HepG2 (cell line): ENCODE measurements at regions not wholly inside any gene's neighbourhood (a gene's known extent, or its start where the extent isn't known, plus 50 kb on each side); places are given as distances from the start of the nearest gene placed in this dataset.

Experiments used
- ATAC-seq: fragments of 200-7000 bp; cut with Tn5 transposase; 3 replicates; pipeline ENCODE4 v1.9.1; 2020; ENCODE audit warnings: mild to moderate bottlenecking, moderate library complexity
- BruUV-seq: library from RNA; stranded (reverse); fragments of 400-500 nt; replicated peaks from 2 replicates; lab custom pipeline; 2021; lab: Mats Ljungman, UMichigan
- CTCF ChIA-PET: fragments of 300-600 bp; formaldehyde crosslinking; extraction: SDS; loops from one replicate; lab custom pipeline; 2021; ENCODE audit warnings: low total read pairs, inconsistent platforms, low intra/inter-chr PET ratio; lab: Yijun Ruan, JAX
- POLR2A ChIA-PET: fragments of 350-600 bp; sonication (Branson Sonifier 250); formaldehyde crosslinking; loops from one replicate; lab custom pipeline; 2020; ENCODE audit warnings: antibody characterized with exemption, inconsistent platforms; lab: Yijun Ruan, JAX
- DNase-seq: peaks from one replicate; pipeline ENCODE4 v3.0.0-alpha.2; 2015; ENCODE audit warnings: low spot score
- FAIRE-seq: peaks from 3 replicates; lab custom pipeline; 2011; peaks lifted over from hg19 to GRCh38; lab: Jason Lieb, UNC
- H2AFZ ChIP-seq: one replicate; pipeline ENCODE4 v1.6.1; 2011; ENCODE audit warnings: low read length, inconsistent platforms
- H3K27ac ChIP-seq: fragments of 300-600 bp; 3 replicates; pipeline ENCODE4 v1.8.0; 2011; ENCODE audit warnings: mixed run types, mild to moderate bottlenecking, mixed read lengths, low read length, inconsistent platforms; ENCODE audit not compliant: insufficient read depth; ENCODE audit errors: extremely low read length
- H3K27me3 ChIP-seq, 2 experiments: fragments of 200-600 bp in 1 of 2; 2 replicates in 1 of 2; 3 replicates in 1 of 2; pipeline versions ENCODE4 v1.6.0 to v1.8.0; 2011; ENCODE audit warnings: low read length in 2 of 2, mild to moderate bottlenecking in 2 of 2, moderate library complexity in 2 of 2, inconsistent platforms in 1 of 2; ENCODE audit not compliant: insufficient read depth in 2 of 2, control insufficient read depth in 1 of 2
- H3K36me3 ChIP-seq, 2 experiments: fragments of 200-600 bp in 1 of 2; replicated peaks in 1 of 2; 2 replicates in 1 of 2; 3 replicates in 1 of 2; pipeline versions ENCODE4 v1.5.1 to v1.8.0; 2011; ENCODE audit warnings: low read length in 2 of 2, inconsistent platforms in 1 of 2; ENCODE audit not compliant: insufficient read depth in 2 of 2, control insufficient read depth in 1 of 2
- H3K4me1 ChIP-seq: 2 replicates; pipeline ENCODE4 v1.5.1; 2012; ENCODE audit warnings: low read length, inconsistent platforms; ENCODE audit not compliant: insufficient read depth
- H3K4me2 ChIP-seq: 2 replicates; pipeline ENCODE4 v1.6.0; 2011; ENCODE audit warnings: low read depth, low read length, inconsistent platforms
- H3K4me3 ChIP-seq, 3 experiments: fragments of 200-600 bp in 1 of 3; sonication (generic), shearing (Covaris generic) in 1 of 3; replicated peaks in 1 of 3; 2 replicates each; pipeline ENCODE4 v1.5.1; 2011 to 2016; ENCODE audit warnings: low read length in 3 of 3, inconsistent platforms in 2 of 3, low read depth in 2 of 3, mild to moderate bottlenecking in 2 of 3, control low read depth in 1 of 3, mixed read lengths in 1 of 3; ENCODE audit not compliant: insufficient read depth in 1 of 3
- H3K79me2 ChIP-seq: one replicate; pipeline ENCODE4 v1.6.1; 2011; ENCODE audit warnings: low read length, inconsistent platforms; ENCODE audit not compliant: insufficient read depth
- H3K9ac ChIP-seq: 2 replicates; pipeline ENCODE4 v1.6.0; 2011; ENCODE audit warnings: mild to moderate bottlenecking, low read depth, low read length, inconsistent platforms; ENCODE audit not compliant: insufficient read depth
- H3K9me3 ChIP-seq: 2 replicates; pipeline ENCODE4 v1.5.1; 2012; ENCODE audit warnings: mild to moderate bottlenecking, low read length
- H4K20me1 ChIP-seq: 2 replicates; pipeline ENCODE4 v1.6.0; 2011; ENCODE audit warnings: inconsistent platforms, mild to moderate bottlenecking, low read length, moderate library complexity; ENCODE audit not compliant: insufficient read depth
- FOSL1 ChIP-seq: sonication (generic); formaldehyde crosslinking; IDR thresholded peaks from 2 replicates; pipeline ENCODE4 v1.9.0; 2021; ENCODE audit warnings: missing genetic modification reagents, borderline replicate concordance
- HOXA5 ChIP-seq: sonication (generic); formaldehyde crosslinking; IDR thresholded peaks from 2 replicates; pipeline ENCODE4 v1.4.0; 2020; ENCODE audit warnings: missing genetic modification reagents
- MBD4 ChIP-seq: IDR thresholded peaks from 2 replicates; pipeline ENCODE4 v1.6.1; 2012; ENCODE audit warnings: low read length, inconsistent platforms, borderline replicate concordance
- SP4 ChIP-seq: sonication (generic); formaldehyde crosslinking; IDR thresholded peaks from 2 replicates; pipeline ENCODE4 v1.8.1; 2023; ENCODE audit warnings: mild to moderate bottlenecking, missing genetic modification reagents
- TOPORS ChIP-seq: sonication (generic); formaldehyde crosslinking; IDR thresholded peaks from 2 replicates; pipeline ENCODE4 v1.8.0; 2023; ENCODE audit warnings: mild to moderate bottlenecking, missing genetic modification reagents
- ZNF619 ChIP-seq: sonication (generic); formaldehyde crosslinking; IDR thresholded peaks from 2 replicates; pipeline ENCODE4 v1.4.0; 2020; ENCODE audit warnings: mild to moderate bottlenecking, missing genetic modification reagents
- ZNF713 ChIP-seq: sonication (generic); formaldehyde crosslinking; IDR thresholded peaks from 2 replicates; pipeline ENCODE4 v1.4.0; 2020; ENCODE audit warnings: mild to moderate bottlenecking, missing genetic modification reagents
- ZNF780A ChIP-seq: sonication (generic); formaldehyde crosslinking; IDR thresholded peaks from 2 replicates; pipeline ENCODE4 v1.8.0; 2022; ENCODE audit warnings: mild to moderate bottlenecking, missing genetic modification reagents, moderate library complexity
- ZNF850 ChIP-seq: sonication (generic); formaldehyde crosslinking; conservative IDR thresholded peaks from 2 replicates; pipeline ENCODE4 v1.9.0; 2021; ENCODE audit warnings: mild to moderate bottlenecking, missing genetic modification reagents
- WGBS: methylation state at CpG from one replicate; pipeline ENCODE4 v1.1.6; 2017; ENCODE audit warnings: low lambda C conversion rate; 5-methylcytosine and 5-hydroxymethylcytosine counted together
- in situ Hi-C: cut with HindIII; loops from 2 replicates; pipeline ENCODE4 v1.10.0; 2017; ENCODE audit warnings: low pct_unique_long_range_greater_than_20kb; ENCODE audit not compliant: extremely low pct_ligation_motif_present
- intact Hi-C: fragments of 100-400 bp; cut with micrococcal nuclease; formaldehyde crosslinking; loops from one replicate; pipeline ENCODE4 v1.10.0; 2022; ENCODE audit not compliant: unreplicated experiment

GRCh38 chr15:93913310-93913709, 318.1 kb upstream of the MCTP2 start:
- no peak for ATAC-seq
- in situ Hi-C loops (no loop called here), intact Hi-C loops (no loop called here)
- no peak for FAIRE-seq
- H4K20me1 ChIP-seq, result no peaks in the 10 kb centered on the region
- no peak overlapping the region for H3K27ac ChIP-seq
- H3K4me1 ChIP-seq, result no peaks in the 10 kb centered on the region
- H3K4me3 ChIP-seq, result no peak overlapping the region
- no peak overlapping the region for H3K9ac ChIP-seq
- no peak for DNase-seq
- H3K4me2 ChIP-seq, result no peak overlapping the region
- no peaks in the 10 kb centered on the region for H3K27me3 ChIP-seq
- no peak overlapping the region for H2AFZ ChIP-seq
- H3K36me3 ChIP-seq, result no peaks in the 10 kb centered on the region
- POLR2A ChIA-PET, result no interaction called here
- H3K9me3 ChIP-seq, result no peaks in the 10 kb centered on the region
- H3K79me2 ChIP-seq, result no peaks in the 10 kb centered on the region
- 0% methylated on average over 2 of the region's 2 CpGs for WGBS
- TF ChIP-seq ZNF713 (CRISPR knock-in tag) (no peak), ZNF780A (CRISPR knock-in tag) (no peak)
- CTCF ChIA-PET, result no interaction called here
- no TSS peak for BruUV-seq

DNA sequence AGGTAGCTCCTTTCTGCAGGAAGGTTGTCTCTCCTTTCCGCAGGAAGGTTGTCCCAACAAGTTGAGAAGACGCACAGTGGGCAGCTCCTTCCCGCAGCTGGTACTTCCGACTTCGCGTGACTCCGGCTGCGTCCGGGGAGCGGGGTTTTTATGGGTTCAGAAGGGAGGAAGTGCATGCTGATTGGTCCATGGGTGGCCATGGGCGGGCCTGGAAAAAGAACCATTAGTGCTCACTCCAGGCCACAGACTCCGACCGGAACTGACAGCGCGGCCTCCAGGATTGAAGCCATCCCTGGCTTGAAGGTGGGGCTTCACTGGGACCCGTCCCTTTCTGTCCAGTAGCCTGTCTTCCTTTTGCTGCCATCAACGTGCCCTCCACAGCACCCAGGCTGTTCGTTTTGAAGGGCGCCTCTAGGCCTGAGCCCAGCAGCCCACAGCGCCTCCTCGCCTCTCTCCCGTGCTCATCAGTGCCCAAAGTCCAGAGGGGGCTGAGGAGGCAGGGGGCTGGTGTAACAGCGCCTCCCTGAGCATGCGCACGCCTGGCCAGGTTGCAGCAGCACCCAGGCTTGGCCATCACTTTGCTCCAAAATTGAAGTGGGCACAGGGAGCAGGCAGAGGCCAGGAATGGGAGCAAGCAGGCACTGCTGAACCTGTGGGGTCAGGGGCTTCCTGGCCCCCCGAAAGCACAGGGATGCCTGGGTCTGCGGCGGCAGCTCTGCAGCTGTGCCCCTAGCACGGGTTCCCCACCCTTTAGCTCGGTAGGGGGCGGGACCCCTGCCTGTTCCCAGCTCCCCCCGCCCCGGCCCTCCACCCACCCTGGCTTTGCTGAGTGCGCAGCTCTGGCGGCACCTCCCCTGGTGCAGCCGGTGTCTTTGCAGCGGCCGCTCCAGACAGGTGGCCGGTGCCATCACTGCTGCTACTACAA, 330.6 kb upstream of the MCTP2 start:
- in situ Hi-C loops, result no loop called here
- no peaks in the 10 kb centered on the region for H3K4me1 ChIP-seq
- CTCF ChIA-PET, result no interaction called here
- TF ChIP-seq MBD4, result no peak
- no peak for TF ChIP-seq HOXA5 (CRISPR knock-in tag)
- no peak for TF ChIP-seq ZNF850 (CRISPR knock-in tag)
- TF ChIP-seq FOSL1, result no peak
- TF ChIP-seq TOPORS (CRISPR knock-in tag), result no peak
- TF ChIP-seq SP4 (CRISPR knock-in tag), result no peak
- TF ChIP-seq ZNF619 (CRISPR knock-in tag), result no peak

More for the DNA sequence above, 330.6 kb upstream of the MCTP2 start:
- no peak overlapping the region for H3K27ac ChIP-seq
- H3K4me2 ChIP-seq, result no peak overlapping the region
- H3K9me3 ChIP-seq, result no peaks in the 10 kb centered on the region
- intact Hi-C loops, result no loop called here
- 66% methylated on average over 29 of the region's 39 CpGs for WGBS
- no peaks in the 10 kb centered on the region for H3K36me3 ChIP-seq
- no peak overlapping the region for H3K9ac ChIP-seq
- H3K4me3 ChIP-seq, result no peak overlapping the region
- H3K27me3 ChIP-seq, result no peaks in the 10 kb centered on the region
- H2AFZ ChIP-seq, result no peak overlapping the region
- no TSS peak for BruUV-seq
- POLR2A ChIA-PET, result no interaction called here
- ATAC-seq (peak; percentile 53; the same call in 1 of the 3 replicates), DNase-seq (no peak), FAIRE-seq (no peak)
- no peaks in the 10 kb centered on the region for H3K79me2 ChIP-seq
- no peaks in the 10 kb centered on the region for H4K20me1 ChIP-seq
